IMR-90 (cell line): ENCODE measurements at regions not wholly inside any gene's neighbourhood (a gene's known extent, or its start where the extent isn't known, plus 50 kb on each side); places are given as distances from the start of the nearest gene placed in this dataset.

ENCODE experiments used
- BHLHE40 ChIP-seq: fragments of 150-350 bp; IDR thresholded peaks from 2 replicates; pipeline ENCODE4 v1.6.1; 2016; ENCODE audit warnings: mild to moderate bottlenecking, low read depth, low read length
- CEBPB ChIP-seq: IDR thresholded peaks from 2 replicates; pipeline ENCODE4 v1.6.1; 2012; ENCODE audit warnings: low read depth, low read length, improper control_type of control experiment
- CHD1 ChIP-seq: IDR thresholded peaks from 2 replicates; pipeline ENCODE4 v1.6.1; 2012; ENCODE audit warnings: low read depth, low read length, improper control_type of control experiment
- FOS ChIP-seq: fragments of 150-350 bp; IDR thresholded peaks from 2 replicates; pipeline ENCODE4 v1.6.1; 2016; ENCODE audit warnings: low read depth, low read length
- MAFK ChIP-seq: IDR thresholded peaks from 2 replicates; pipeline ENCODE4 v1.6.1; 2012; ENCODE audit warnings: low read depth, low read length, improper control_type of control experiment
- MAZ ChIP-seq: IDR thresholded peaks from 2 replicates; pipeline ENCODE4 v1.6.1; 2012; ENCODE audit warnings: low read depth, mild to moderate bottlenecking, low read length, improper control_type of control experiment, moderate library complexity, borderline replicate concordance
- MXI1 ChIP-seq: IDR thresholded peaks from 2 replicates; pipeline ENCODE4 v1.6.1; 2012; ENCODE audit warnings: low read depth, mild to moderate bottlenecking, low read length, moderate library complexity, borderline replicate concordance
- POLR2A ChIP-seq: IDR thresholded peaks from 2 replicates; pipeline ENCODE4 v1.6.1; 2012; ENCODE audit warnings: mild to moderate bottlenecking, low read depth, low read length
- RAD21 ChIP-seq: IDR thresholded peaks from 2 replicates; pipeline ENCODE4 v1.6.1; 2012; ENCODE audit warnings: low read length, improper control_type of control experiment
- RCOR1 ChIP-seq: IDR thresholded peaks from 2 replicates; pipeline ENCODE4 v1.6.1; 2012; ENCODE audit warnings: mild to moderate bottlenecking, low read length, improper control_type of control experiment; ENCODE audit not compliant: insufficient replicate concordance
- RFX5 ChIP-seq: IDR thresholded peaks from 2 replicates; pipeline ENCODE4 v1.8.0; 2012; ENCODE audit warnings: low read depth, mild to moderate bottlenecking, low read length, moderate library complexity
- TF ChIP-seq, protein P1 (sequence below): conservative IDR thresholded peaks from 2 replicates; pipeline ENCODE4 v1.5.1; 2012; ENCODE audit warnings: mild to moderate bottlenecking, low read depth, low read length, improper control_type of control experiment
- TF ChIP-seq, protein P2 (sequence below): fragments of 150-350 bp; IDR thresholded peaks from 2 replicates; pipeline ENCODE4 v1.6.1; 2017; ENCODE audit warnings: mild to moderate bottlenecking, antibody characterized with exemption, low read length, low read depth
- TF ChIP-seq, protein P3 (sequence below): fragments of 150-350 bp; IDR thresholded peaks from 2 replicates; pipeline ENCODE4 v1.6.1; 2016; ENCODE audit warnings: low read depth, mild to moderate bottlenecking, low read length, moderate library complexity, borderline replicate concordance

DNA sequence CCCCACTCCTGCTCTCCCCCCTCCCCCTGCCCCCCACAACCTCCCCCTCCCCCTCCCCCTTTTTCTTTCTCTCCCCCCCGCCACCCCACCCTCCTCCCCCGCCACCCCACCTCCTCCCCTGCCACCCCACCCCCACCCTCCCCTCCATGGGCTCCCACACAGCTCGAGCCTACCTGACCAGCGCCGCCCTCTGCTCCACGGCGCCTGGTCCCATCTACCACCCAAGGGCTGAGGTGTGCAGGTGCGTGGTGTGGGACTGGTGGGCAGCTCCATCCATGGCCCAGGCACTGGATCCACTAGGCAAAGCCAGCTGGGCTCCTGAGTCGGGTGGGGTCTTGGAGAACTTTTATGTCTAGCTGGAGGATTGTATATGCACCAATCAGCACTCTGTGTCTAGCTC, 68.3 kb upstream of the KCNAB1 start:
- TF ChIP-seq, protein P1, sequence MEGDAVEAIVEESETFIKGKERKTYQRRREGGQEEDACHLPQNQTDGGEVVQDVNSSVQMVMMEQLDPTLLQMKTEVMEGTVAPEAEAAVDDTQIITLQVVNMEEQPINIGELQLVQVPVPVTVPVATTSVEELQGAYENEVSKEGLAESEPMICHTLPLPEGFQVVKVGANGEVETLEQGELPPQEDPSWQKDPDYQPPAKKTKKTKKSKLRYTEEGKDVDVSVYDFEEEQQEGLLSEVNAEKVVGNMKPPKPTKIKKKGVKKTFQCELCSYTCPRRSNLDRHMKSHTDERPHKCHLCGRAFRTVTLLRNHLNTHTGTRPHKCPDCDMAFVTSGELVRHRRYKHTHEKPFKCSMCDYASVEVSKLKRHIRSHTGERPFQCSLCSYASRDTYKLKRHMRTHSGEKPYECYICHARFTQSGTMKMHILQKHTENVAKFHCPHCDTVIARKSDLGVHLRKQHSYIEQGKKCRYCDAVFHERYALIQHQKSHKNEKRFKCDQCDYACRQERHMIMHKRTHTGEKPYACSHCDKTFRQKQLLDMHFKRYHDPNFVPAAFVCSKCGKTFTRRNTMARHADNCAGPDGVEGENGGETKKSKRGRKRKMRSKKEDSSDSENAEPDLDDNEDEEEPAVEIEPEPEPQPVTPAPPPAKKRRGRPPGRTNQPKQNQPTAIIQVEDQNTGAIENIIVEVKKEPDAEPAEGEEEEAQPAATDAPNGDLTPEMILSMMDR = no peak
- TF ChIP-seq POLR2A (no peak), BHLHE40 (no peak), RCOR1 (no peak), CEBPB (no peak), RFX5 (no peak), RAD21 (no peak), MAFK (no peak), FOS (no peak), MXI1 (no peak), MAZ (no peak), CHD1 (no peak)
- TF ChIP-seq, protein P2, sequence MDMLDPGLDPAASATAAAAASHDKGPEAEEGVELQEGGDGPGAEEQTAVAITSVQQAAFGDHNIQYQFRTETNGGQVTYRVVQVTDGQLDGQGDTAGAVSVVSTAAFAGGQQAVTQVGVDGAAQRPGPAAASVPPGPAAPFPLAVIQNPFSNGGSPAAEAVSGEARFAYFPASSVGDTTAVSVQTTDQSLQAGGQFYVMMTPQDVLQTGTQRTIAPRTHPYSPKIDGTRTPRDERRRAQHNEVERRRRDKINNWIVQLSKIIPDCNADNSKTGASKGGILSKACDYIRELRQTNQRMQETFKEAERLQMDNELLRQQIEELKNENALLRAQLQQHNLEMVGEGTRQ = no peak
- TF ChIP-seq, protein P3, sequence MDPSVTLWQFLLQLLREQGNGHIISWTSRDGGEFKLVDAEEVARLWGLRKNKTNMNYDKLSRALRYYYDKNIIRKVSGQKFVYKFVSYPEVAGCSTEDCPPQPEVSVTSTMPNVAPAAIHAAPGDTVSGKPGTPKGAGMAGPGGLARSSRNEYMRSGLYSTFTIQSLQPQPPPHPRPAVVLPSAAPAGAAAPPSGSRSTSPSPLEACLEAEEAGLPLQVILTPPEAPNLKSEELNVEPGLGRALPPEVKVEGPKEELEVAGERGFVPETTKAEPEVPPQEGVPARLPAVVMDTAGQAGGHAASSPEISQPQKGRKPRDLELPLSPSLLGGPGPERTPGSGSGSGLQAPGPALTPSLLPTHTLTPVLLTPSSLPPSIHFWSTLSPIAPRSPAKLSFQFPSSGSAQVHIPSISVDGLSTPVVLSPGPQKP = no peak
